Neuronal stem cell (in vitro differentiated cells): ENCODE measurements at regions not wholly inside any gene's neighbourhood (a gene's known extent, or its start where the extent isn't known, plus 50 kb on each side); places are given as distances from the start of the nearest gene placed in this dataset.

Source experiments
- DNase-seq: peaks from one replicate; pipeline ENCODE4 v3.0.0-alpha.2; 2013; ENCODE audit warnings: low spot score
- H2AFZ ChIP-seq: one replicate; pipeline ENCODE4 v1.6.1; 2013; ENCODE audit warnings: mild to moderate bottlenecking, low read length, inconsistent platforms
- H2AK5ac ChIP-seq: 2 replicates; pipeline ENCODE4 v1.6.1; 2013; ENCODE audit warnings: low read depth, mild to moderate bottlenecking, inconsistent platforms, low read length, moderate library complexity, mixed read lengths
- H2BK120ac ChIP-seq: 2 replicates; pipeline ENCODE4 v1.6.1; 2013; ENCODE audit warnings: low read depth, mild to moderate bottlenecking, inconsistent platforms, low read length, moderate library complexity, mixed read lengths
- H2BK12ac ChIP-seq: one replicate; pipeline ENCODE4 v1.6.1; 2013; ENCODE audit warnings: low read length, inconsistent platforms
- H2BK15ac ChIP-seq: 2 replicates; pipeline ENCODE4 v1.6.1; 2013; ENCODE audit warnings: mild to moderate bottlenecking, low read length, inconsistent platforms, mixed read lengths
- H2BK5ac ChIP-seq: one replicate; pipeline ENCODE4 v1.6.1; 2013; ENCODE audit warnings: inconsistent platforms, mild to moderate bottlenecking, low read length, moderate library complexity
- H3K14ac ChIP-seq: one replicate; pipeline ENCODE4 v1.6.1; 2013; ENCODE audit warnings: low read length, inconsistent platforms
- H3K18ac ChIP-seq: 2 replicates; pipeline ENCODE4 v1.6.1; 2013; ENCODE audit warnings: low read length, inconsistent platforms
- H3K23ac ChIP-seq: 2 replicates; pipeline ENCODE4 v1.6.1; 2013; ENCODE audit warnings: low read depth, mild to moderate bottlenecking, mixed read lengths, low read length, inconsistent platforms; ENCODE audit not compliant: poor library complexity
- H3K27ac ChIP-seq: replicated peaks from 3 replicates; pipeline ENCODE4 v1.5.1; 2013; ENCODE audit warnings: low read length, inconsistent platforms
- H3K27me3 ChIP-seq, 3 experiments: 2 replicates each; pipeline ENCODE4 v1.6.1; 2013; ENCODE audit warnings: low read length in 3 of 3, mild to moderate bottlenecking in 2 of 3, inconsistent platforms in 1 of 3, low read depth in 1 of 3, mixed read lengths in 1 of 3, moderate library complexity in 1 of 3; ENCODE audit not compliant: control insufficient read depth in 3 of 3, insufficient read depth in 3 of 3
- H3K36me3 ChIP-seq, 2 donors: replicated peaks in 1 of 2; 2 replicates each; pipeline ENCODE4 v1.6.1; 2013; ENCODE audit warnings: low read length in 2 of 2; ENCODE audit not compliant: control insufficient read depth in 2 of 2, insufficient read depth in 2 of 2
- H3K4ac ChIP-seq: 2 replicates; pipeline ENCODE4 v1.6.1; 2013; ENCODE audit warnings: inconsistent platforms, mild to moderate bottlenecking, low read length, moderate library complexity
- H3K4me1 ChIP-seq, 2 donors: 1 replicate in 1 of 2; 2 replicates in 1 of 2; pipeline ENCODE4 v1.6.1; 2013; ENCODE audit warnings: low read length in 2 of 2, low read depth in 1 of 2; ENCODE audit not compliant: control insufficient read depth in 2 of 2, insufficient read depth in 1 of 2
- H3K4me2 ChIP-seq: one replicate; pipeline ENCODE4 v1.6.1; 2013; ENCODE audit warnings: mild to moderate bottlenecking, low read length, inconsistent platforms; ENCODE audit not compliant: insufficient read depth, poor library complexity, severe bottlenecking
- H3K4me3 ChIP-seq, 2 donors: 2 replicates each; pipeline ENCODE4 v1.5.1; 2013; ENCODE audit warnings: low read length in 2 of 2, mild to moderate bottlenecking in 2 of 2, inconsistent platforms in 1 of 2, moderate library complexity in 1 of 2
- H3K79me1 ChIP-seq: one replicate; pipeline ENCODE4 v1.6.1; 2013; ENCODE audit warnings: low read depth, mild to moderate bottlenecking, inconsistent platforms, low read length, moderate library complexity
- H3K9ac ChIP-seq: one replicate; pipeline ENCODE4 v1.6.1; 2013; ENCODE audit warnings: mild to moderate bottlenecking, low read depth, low read length, inconsistent platforms; ENCODE audit not compliant: poor library complexity
- H3K9me3 ChIP-seq, 2 donors: replicated peaks in 1 of 2; 2 replicates each; pipeline versions ENCODE3 to v1.6.1; 2013; ENCODE audit warnings: low read length in 2 of 2, mild to moderate bottlenecking in 2 of 2, inconsistent platforms in 1 of 2, low read depth in 1 of 2, mixed read lengths in 1 of 2, moderate library complexity in 1 of 2; ENCODE audit not compliant: control insufficient read depth in 2 of 2, insufficient read depth in 1 of 2
- H4K8ac ChIP-seq: one replicate; pipeline ENCODE4 v1.6.1; 2013; ENCODE audit warnings: low read depth, mild to moderate bottlenecking, inconsistent platforms, low read length, moderate library complexity
- H4K91ac ChIP-seq: one replicate; pipeline ENCODE4 v1.6.1; 2013; ENCODE audit warnings: low read length, low read depth, mild to moderate bottlenecking, inconsistent platforms; ENCODE audit not compliant: poor library complexity
- whole genome bisulfite sequencing, 2 donors: extraction: QIAGEN DNeasy Blood & Tissue Kit; methylation state at CpG; one replicate each; pipeline ENCODE4 v1.1.7; 2013; ENCODE audit warnings: missing lambda C conversion rate in 2 of 2, mixed read lengths in 1 of 2; ENCODE audit not compliant: insufficient read length in 2 of 2, insufficient replicate concordance in 1 of 2; ENCODE audit errors: extremely low coverage in 2 of 2; 5-methylcytosine and 5-hydroxymethylcytosine counted together

GRCh38 chr5:38193015-38193581 lies 65.3 kb upstream of the EGFLAM start:
- Histone ChIP-seq H2BK15ac (no peak overlapping the region), H2AFZ (no peak overlapping the region), H2BK12ac (no peak overlapping the region), H4K91ac (no peak overlapping the region), H3K14ac (no peak overlapping the region), H3K4ac (no peak overlapping the region), H3K18ac (no peak overlapping the region), H3K4me1 (no peaks in the 10 kb centered on the region), H3K27ac (no peak overlapping the region), H3K79me1 (no peaks in the 10 kb centered on the region), H3K9ac (no peak overlapping the region), H3K27me3 (peaks cover 0 to 3% (median 0%) of the 10 kb centered on the region in 3 experiments), H3K36me3 (no peaks in the 10 kb centered on the region), H4K8ac (no peak overlapping the region), H2AK5ac (no peak overlapping the region), H2BK5ac (no peak overlapping the region), H3K4me2 (no peak overlapping the region), H3K9me3 (no peaks in the 10 kb centered on the region), H3K23ac (no peak overlapping the region), H3K4me3 (no peak overlapping the region), H2BK120ac (no peak overlapping the region)
- peak; percentile 59 for DNase-seq
- WGBS, 2 donors = no CpG with 5 or more reads among the region's 13 CpGs

DNA sequence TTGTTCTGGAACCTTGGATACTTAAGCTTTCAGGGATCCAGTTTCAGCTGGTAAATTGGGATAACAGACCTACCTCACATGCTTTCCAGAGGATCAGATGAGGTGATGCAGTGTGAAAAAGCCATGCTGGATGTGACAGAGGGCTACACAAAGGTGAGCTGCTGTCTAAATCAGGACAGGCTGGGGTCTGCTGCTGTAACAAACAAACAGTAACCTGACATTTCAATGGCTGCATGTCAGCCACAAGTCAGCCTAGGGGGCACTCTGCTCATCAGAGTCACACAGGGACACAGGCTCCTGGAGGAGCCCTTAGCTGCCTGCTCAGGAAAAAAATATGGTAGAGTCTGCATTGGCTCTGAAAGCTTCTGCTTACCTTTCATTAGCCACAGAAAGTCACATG lies 66.7 kb upstream of the EGFLAM start:
- H3K4me2 ChIP-seq = no peak overlapping the region
- no peaks in the 10 kb centered on the region for H3K79me1 ChIP-seq
- H3K36me3 ChIP-seq = no peaks in the 10 kb centered on the region
- no peak overlapping the region for H2AFZ ChIP-seq
- H2AK5ac ChIP-seq = no peak overlapping the region
- H2BK5ac ChIP-seq = no peak overlapping the region
- H3K14ac ChIP-seq = no peak overlapping the region
- H2BK120ac ChIP-seq = no peak overlapping the region
- no peak overlapping the region for H3K27ac ChIP-seq
- no peak overlapping the region for H2BK12ac ChIP-seq
- H3K9me3 ChIP-seq = no peaks in the 10 kb centered on the region
- no peak overlapping the region for H4K91ac ChIP-seq
- no peak overlapping the region for H4K8ac ChIP-seq
- H3K23ac ChIP-seq = no peak overlapping the region
- no peak for DNase-seq
- no peaks in the 10 kb centered on the region for H3K27me3 ChIP-seq
- no peak overlapping the region for H3K9ac ChIP-seq
- H3K18ac ChIP-seq = no peak overlapping the region
- H3K4ac ChIP-seq = no peak overlapping the region
- H3K4me1 ChIP-seq = no peaks in the 10 kb centered on the region
- H2BK15ac ChIP-seq = no peak overlapping the region
- no peak overlapping the region for H3K4me3 ChIP-seq

GRCh38 chr5:38190111-38190510 lies 68.2 kb upstream of the EGFLAM start:
- no peak for DNase-seq
- H2BK5ac ChIP-seq = no peak overlapping the region
- no peak overlapping the region for H2BK15ac ChIP-seq
- no peaks in the 10 kb centered on the region for H3K27me3 ChIP-seq
- H4K91ac ChIP-seq = no peak overlapping the region
- no peak overlapping the region for H3K27ac ChIP-seq
- no peak overlapping the region for H3K18ac ChIP-seq
- H3K9ac ChIP-seq = no peak overlapping the region
- no CpG with 5 or more reads among the region's 12 CpGs for WGBS, 2 donors
- no peak overlapping the region for H2AFZ ChIP-seq
- H3K23ac ChIP-seq = no peak overlapping the region
- H2BK120ac ChIP-seq = no peak overlapping the region
- H3K36me3 ChIP-seq = no peaks in the 10 kb centered on the region
- H3K4me3 ChIP-seq = no peak overlapping the region
- H3K4ac ChIP-seq = no peak overlapping the region
- no peaks in the 10 kb centered on the region for H3K9me3 ChIP-seq
- no peaks in the 10 kb centered on the region for H3K79me1 ChIP-seq
- no peak overlapping the region for H3K4me2 ChIP-seq
- no peak overlapping the region for H3K14ac ChIP-seq
- no peak overlapping the region for H2AK5ac ChIP-seq
- H3K4me1 ChIP-seq = no peaks in the 10 kb centered on the region
- no peak overlapping the region for H4K8ac ChIP-seq
- H2BK12ac ChIP-seq = no peak overlapping the region

DNA sequence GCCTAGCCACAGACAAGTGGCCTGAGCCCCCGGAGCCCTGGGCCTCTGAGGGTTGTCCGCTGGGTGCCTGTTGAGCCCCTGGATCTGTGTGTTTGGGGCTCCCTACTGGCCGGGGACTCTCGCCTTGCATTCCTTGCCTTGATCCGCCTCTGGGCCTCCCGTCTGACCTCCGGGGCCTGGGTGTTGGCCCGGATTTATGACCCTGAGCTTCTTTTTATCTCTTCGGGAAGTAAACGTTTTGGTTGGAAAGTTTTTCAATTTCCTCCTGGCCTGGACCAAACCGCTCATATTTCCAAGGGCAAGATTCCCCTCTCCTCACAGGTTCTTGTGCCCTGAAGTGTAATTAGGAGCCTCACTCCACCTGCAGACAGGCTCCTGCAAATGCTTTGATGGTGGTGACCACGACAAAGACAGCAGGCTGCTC lies 69.3 kb upstream of the EGFLAM start:
- Histone ChIP-seq H3K4me2 (no peak overlapping the region), H3K4me3 (no peak overlapping the region), H3K23ac (no peak overlapping the region), H3K9ac (no peak overlapping the region), H3K79me1 (no peaks in the 10 kb centered on the region), H3K27ac (no peak overlapping the region), H2BK12ac (no peak overlapping the region), H2BK120ac (no peak overlapping the region), H3K14ac (no peak overlapping the region), H3K36me3 (no peaks in the 10 kb centered on the region), H2BK15ac (no peak overlapping the region), H3K4me1 (no peaks in the 10 kb centered on the region), H2AK5ac (no peak overlapping the region), H3K27me3 (no peaks in the 10 kb centered on the region), H3K4ac (no peak overlapping the region), H2AFZ (no peak overlapping the region), H3K18ac (no peak overlapping the region), H3K9me3 (no peaks in the 10 kb centered on the region), H2BK5ac (no peak overlapping the region), H4K8ac (no peak overlapping the region), H4K91ac (no peak overlapping the region)
- DNase-seq = no peak
- WGBS, 2 donors = no CpG with 5 or more reads among the region's 12 CpGs
